ENCODE measurements at regions not wholly inside any gene's neighbourhood (a gene's known extent, or its start where the extent isn't known, plus 50 kb on each side); places are given as distances from the start of the nearest gene placed in this dataset.

DNA sequence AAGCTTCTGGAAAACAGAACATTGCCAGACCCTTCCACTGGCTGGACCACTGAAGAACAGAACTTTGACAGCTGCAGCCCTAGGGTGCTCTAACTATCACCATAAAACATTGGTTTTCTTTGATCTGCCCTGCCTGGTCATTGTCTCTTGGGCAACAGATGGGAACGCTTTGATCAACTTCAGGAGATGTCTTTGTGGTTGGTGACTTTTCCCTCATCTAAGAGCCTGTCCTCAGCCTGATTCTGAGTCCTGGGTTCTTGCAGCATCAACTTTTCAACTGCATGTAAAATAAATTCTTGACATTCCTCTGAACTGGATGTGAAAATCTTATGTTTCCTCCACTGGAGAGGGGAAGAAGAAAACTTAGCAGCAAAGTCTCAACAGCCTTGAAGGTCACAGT lies 53.1 kb upstream of the ZNRF2 start:
- H3K4me3 ChIP-seq: no peak overlapping the region
- no peaks in the 10 kb centered on the region for H3K27me3 ChIP-seq
- no peak for TF ChIP-seq Cebpa-rat (IDR thresholded peaks at IDR 0.05)
- H3K4me1 ChIP-seq: peaks cover 16% of the 10 kb centered on the region
- no peak overlapping the region for H3K27ac ChIP-seq
- no peak overlapping the region for H3K9ac ChIP-seq
- no peaks in the 10 kb centered on the region for H3K9me3 ChIP-seq
- peak overlapping the region; percentile 35 for H3K4me2 ChIP-seq
- no peaks in the 10 kb centered on the region for H4K20me1 ChIP-seq
- no peaks in the 10 kb centered on the region for H3K36me3 ChIP-seq

- Histone ChIP-seq H3K27ac (no peak overlapping the region), H3K9me3 (0 out of 2 replicates have a peak, but pooled peaks cover 7% of the 10 kb centered on the region), H3K4me2 (no peak overlapping the region), H3K27me3 (no peaks in the 10 kb centered on the region), H3K4me3 (no peak overlapping the region), H3K4me1 (peaks cover 14% of the 10 kb centered on the region), H4K20me1 (no peaks in the 10 kb centered on the region), H3K9ac (no peak overlapping the region), H3K36me3 (no peaks in the 10 kb centered on the region)
- no peak for TF ChIP-seq Cebpa-rat (IDR thresholded peaks at IDR 0.05)
These were observed 52.0 kb upstream of the ZNRF2 start for GRCh38 chr7:30232391-30232790.

All from BLaER1 (cell line).